ENCODE measurements at regions not wholly inside any gene's neighbourhood (a gene's known extent, or its start where the extent isn't known, plus 50 kb on each side); places are given as distances from the start of the nearest gene placed in this dataset.

DNA sequence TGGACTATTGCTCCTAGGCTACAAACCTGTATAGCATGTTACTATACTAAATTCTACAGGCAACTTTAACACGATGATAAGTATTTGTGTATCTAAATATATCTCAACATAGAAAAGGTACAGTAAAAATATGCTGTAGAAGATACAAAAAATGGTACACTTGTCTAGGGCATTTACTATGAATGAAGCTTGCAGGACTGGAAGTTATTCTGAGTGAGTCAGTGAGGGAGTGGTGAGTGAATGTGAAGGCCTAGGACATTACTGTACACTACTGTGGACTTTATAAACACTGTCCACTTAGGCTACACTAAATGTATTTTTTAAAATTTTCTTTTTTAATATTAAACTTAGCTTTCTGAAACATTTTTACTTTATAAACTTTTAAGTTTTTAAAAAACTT is 140.5 kb upstream of the SGO1 start:
- TF ChIP-seq POLR2A (IDR thresholded peaks at IDR 0.05) (no peak), CTCF (IDR thresholded peaks at IDR 0.05) (no peak), POLR2AphosphoS5 (IDR thresholded peaks at IDR 0.05) (no peak)
